GM23338 (cell line): ENCODE measurements at regions not wholly inside any gene's neighbourhood (a gene's known extent, or its start where the extent isn't known, plus 50 kb on each side); places are given as distances from the start of the nearest gene placed in this dataset.
A peak's percentile ranks its signal among the peaks of the same experiment; 100 is the strongest.
"Not testable (repeated sequence)": the region's sequence is repeated elsewhere in the genome, so short reads cannot be mapped to it uniquely, and the experiment has no call there.

Experiments used
- ATAC-seq: fragments of 200-7000 bp; cut with Tn5 transposase; 3 replicates; pipeline ENCODE4 v1.9.1; 2020
- DNase-seq: peaks from one replicate; pipeline ENCODE4 v3.0.0-alpha.2; 2015; ENCODE audit warnings: low spot score
- H2AFZ ChIP-seq: fragments of 200-600 bp; sonication (generic); 2 replicates; pipeline ENCODE4 v1.8.0; 2016; ENCODE audit warnings: antibody characterized with exemption, mild to moderate bottlenecking, moderate library complexity
- H3F3A ChIP-seq: fragments of 200-600 bp; sonication (generic); replicated peaks from 2 replicates; pipeline ENCODE4 v1.8.0; 2017; ENCODE audit warnings: antibody characterized with exemption, mixed run types, low read depth
- H3K27ac ChIP-seq: fragments of 200-600 bp; sonication (generic); 2 replicates; pipeline ENCODE4 v1.6.1; 2016; ENCODE audit warnings: low read depth
- H3K27me3 ChIP-seq: fragments of 200-600 bp; sonication (generic); 2 replicates; pipeline ENCODE4 v1.8.0; 2016; ENCODE audit warnings: mild to moderate bottlenecking, mixed run types, moderate library complexity; ENCODE audit not compliant: insufficient read depth
- H3K36me3 ChIP-seq: fragments of 200-600 bp; sonication (generic); 2 replicates; pipeline ENCODE4 v1.8.0; 2016; ENCODE audit warnings: mild to moderate bottlenecking; ENCODE audit not compliant: insufficient read depth
- H3K4me1 ChIP-seq: fragments of 200-600 bp; sonication (generic); 2 replicates; pipeline ENCODE4 v1.8.0; 2016; ENCODE audit warnings: mild to moderate bottlenecking, moderate library complexity; ENCODE audit not compliant: insufficient read depth
- H3K4me2 ChIP-seq: fragments of 200-600 bp; sonication (generic); 2 replicates; pipeline ENCODE4 v1.7.1; 2017; ENCODE audit warnings: mixed run types
- H3K4me3 ChIP-seq: fragments of 200-600 bp; sonication (generic); 2 replicates; pipeline ENCODE4 v1.6.1; 2016; ENCODE audit warnings: mixed run types
- H3K79me2 ChIP-seq: fragments of 200-600 bp; sonication (generic); replicated peaks from 2 replicates; pipeline ENCODE4 v1.8.0; 2017; ENCODE audit warnings: mild to moderate bottlenecking; ENCODE audit not compliant: insufficient read depth
- H3K9me2 ChIP-seq: fragments of 200-600 bp; sonication (generic); 2 replicates; pipeline ENCODE4 v1.8.0; 2017; ENCODE audit not compliant: insufficient read depth
- H4K20me1 ChIP-seq: fragments of 200-600 bp; sonication (generic); replicated peaks from 2 replicates; pipeline ENCODE4 v1.8.0; 2017; ENCODE audit warnings: mild to moderate bottlenecking; ENCODE audit not compliant: insufficient read depth
- H3K27ac Mint-ChIP-seq: 2 replicates; pipeline ENCODE4 v1.8.0; 2020; ENCODE audit warnings: inconsistent platforms, mild to moderate bottlenecking, moderate library complexity, mixed read lengths
- H3K27me3 Mint-ChIP-seq: 3 replicates; pipeline ENCODE4 v1.8.0; 2022; ENCODE audit warnings: low read depth, mild to moderate bottlenecking, moderate library complexity, mixed read lengths, inconsistent platforms; ENCODE audit not compliant: insufficient read depth, poor library complexity
- H3K36me3 Mint-ChIP-seq: 3 replicates; pipeline ENCODE4 v1.8.0; 2021; ENCODE audit warnings: low read depth, mild to moderate bottlenecking, inconsistent platforms, moderate library complexity, mixed read lengths
- H3K4me1 Mint-ChIP-seq: 3 replicates; pipeline ENCODE4 v1.8.0; 2020; ENCODE audit warnings: mild to moderate bottlenecking, inconsistent platforms, mixed read lengths
- H3K4me3 Mint-ChIP-seq: 3 replicates; pipeline ENCODE4 v1.8.0; 2021; ENCODE audit warnings: moderate library complexity, mild to moderate bottlenecking, inconsistent platforms, mixed read lengths
- H3K9me3 Mint-ChIP-seq: 3 replicates; pipeline ENCODE4 v1.8.0; 2020; ENCODE audit warnings: moderate library complexity, mild to moderate bottlenecking, inconsistent platforms, mixed read lengths
- CREB1 ChIP-seq: fragments of 250-450 bp; sonication (Bioruptor Pico); IDR thresholded peaks from 2 replicates; pipeline ENCODE4 v1.5.0; 2020; ENCODE audit warnings: low read depth, mild to moderate bottlenecking, moderate library complexity
- EZH2 ChIP-seq: fragments of 200-600 bp; sonication (generic); IDR thresholded peaks from one replicate; pipeline ENCODE4 v1.8.0; 2017; ENCODE audit warnings: antibody characterized with exemption, mild to moderate bottlenecking, low read depth; ENCODE audit not compliant: unreplicated experiment
- EZH2phosphoT487 ChIP-seq: fragments of 200-600 bp; sonication (generic); IDR thresholded peaks from one replicate; pipeline ENCODE4 v1.8.1; 2018; ENCODE audit warnings: antibody characterized with exemption; ENCODE audit not compliant: unreplicated experiment
- JUNB ChIP-seq: IDR thresholded peaks from one replicate; pipeline ENCODE4 v1.6.1; 2016; ENCODE audit warnings: antibody characterized with exemption; ENCODE audit not compliant: unreplicated experiment
- NANOG ChIP-seq: IDR thresholded peaks from 2 replicates; pipeline ENCODE4 v1.6.1; 2016; ENCODE audit warnings: antibody characterized with exemption, borderline replicate concordance
- POLR2AphosphoS5 ChIP-seq: IDR thresholded peaks from 2 replicates; pipeline ENCODE4 v1.6.1; 2016; ENCODE audit warnings: antibody characterized with exemption, low read depth
- STAT1 ChIP-seq: IDR thresholded peaks from one replicate; pipeline ENCODE4 v1.6.1; 2016; ENCODE audit warnings: antibody characterized with exemption; ENCODE audit not compliant: unreplicated experiment
- ZNF114 ChIP-seq: fragments of 250-450 bp; sonication (Bioruptor Pico); IDR thresholded peaks from 2 replicates; pipeline ENCODE4 v1.5.0; 2020; ENCODE audit warnings: mild to moderate bottlenecking, moderate library complexity
- ZNF331 ChIP-seq: fragments of 250-450 bp; sonication (Bioruptor Pico); IDR thresholded peaks from 2 replicates; pipeline ENCODE4 v1.5.0; 2020; ENCODE audit warnings: low read depth, mild to moderate bottlenecking, moderate library complexity
- TF ChIP-seq, protein P1 (sequence below): IDR thresholded peaks from one replicate; pipeline ENCODE4 v1.6.1; 2018; ENCODE audit warnings: antibody characterized with exemption; ENCODE audit not compliant: unreplicated experiment
- TF ChIP-seq, protein P2 (sequence below), 2 experiments: fragments of 200-600 bp in 1 of 2; sonication (generic) in 1 of 2; conservative IDR thresholded peaks; 2 replicates each; pipeline versions ENCODE4 v1.5.1 to v1.6.1; 2016 to 2017; ENCODE audit warnings: antibody characterized with exemption in 2 of 2, low read depth in 2 of 2, mild to moderate bottlenecking in 2 of 2, moderate library complexity in 1 of 2

DNA sequence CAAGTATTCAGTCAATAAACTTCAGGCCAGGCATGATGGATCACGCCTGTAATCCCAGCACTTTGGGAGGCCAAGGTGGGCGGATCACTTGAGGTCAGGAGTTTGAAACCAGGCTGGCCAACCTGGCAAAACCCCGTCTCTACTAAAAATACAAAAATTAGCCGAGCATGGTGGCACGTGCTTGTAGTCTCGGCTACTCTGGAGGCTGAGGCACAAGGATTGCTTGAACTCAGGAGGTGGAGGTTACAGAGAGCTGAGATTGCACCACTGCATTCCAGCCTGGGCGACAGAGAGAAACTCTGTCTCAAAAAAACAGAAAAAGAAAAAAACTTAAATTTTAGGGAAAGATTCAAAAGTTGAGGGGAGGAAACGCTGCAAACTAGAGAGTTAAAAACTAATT is 162.8 kb upstream of the SERTAD2 start:
- H2AFZ ChIP-seq, result peak overlapping the region; percentile 32; the same call in 1 of the 2 replicates
- H3K27ac Mint-ChIP-seq, H3K9me3 Mint-ChIP-seq, H4K20me1 ChIP-seq, H3K9me2 ChIP-seq, ATAC-seq, DNase-seq, H3K27ac ChIP-seq, H3K27me3 ChIP-seq, H3F3A ChIP-seq, H3K4me1 Mint-ChIP-seq, H3K4me1 ChIP-seq, H3K4me2 ChIP-seq, H3K4me3 Mint-ChIP-seq, H3K36me3 ChIP-seq, H3K27me3 Mint-ChIP-seq, H3K36me3 Mint-ChIP-seq, H3K4me3 ChIP-seq, H3K79me2 ChIP-seq: not testable (repeated sequence)

DNA sequence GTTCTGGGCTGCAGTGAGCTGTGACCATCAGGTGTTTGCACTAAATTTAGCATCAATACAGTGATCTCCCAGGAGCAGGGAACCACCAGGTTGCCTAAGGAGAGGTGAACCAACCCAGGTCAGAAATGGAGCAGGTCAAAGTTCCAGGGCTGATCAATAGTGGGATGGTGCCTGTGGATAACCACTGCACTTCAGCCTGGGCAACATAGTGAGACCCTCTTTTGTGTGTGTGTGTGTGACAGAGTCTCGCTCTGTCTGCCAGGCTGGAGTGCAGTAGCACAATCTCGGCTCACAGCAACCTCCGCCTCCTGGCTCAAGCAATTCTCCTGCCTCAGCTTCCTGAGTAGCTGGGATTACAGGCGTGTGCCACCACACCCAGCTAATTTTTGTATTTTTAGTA is 163.7 kb upstream of the SERTAD2 start:
- Histone ChIP-seq H3F3A (no peaks in the 10 kb centered on the region), H2AFZ (no peak overlapping the region), H3K4me1 (no peaks in the 10 kb centered on the region), H3K4me3 (no peak overlapping the region), H3K27ac (no peak overlapping the region), H4K20me1 (no peaks in the 10 kb centered on the region), H3K79me2 (no peaks in the 10 kb centered on the region), H3K36me3 (no peaks in the 10 kb centered on the region), H3K9me2 (no peaks in the 10 kb centered on the region; the same call in 1 of the 2 replicates), H3K4me2 (no peak overlapping the region), H3K27me3 (no peaks in the 10 kb centered on the region)
- H3K27me3 Mint-ChIP-seq, result peaks cover 2% of the 10 kb centered on the region
- TF ChIP-seq NANOG, result no peak
- TF ChIP-seq, protein P1, sequence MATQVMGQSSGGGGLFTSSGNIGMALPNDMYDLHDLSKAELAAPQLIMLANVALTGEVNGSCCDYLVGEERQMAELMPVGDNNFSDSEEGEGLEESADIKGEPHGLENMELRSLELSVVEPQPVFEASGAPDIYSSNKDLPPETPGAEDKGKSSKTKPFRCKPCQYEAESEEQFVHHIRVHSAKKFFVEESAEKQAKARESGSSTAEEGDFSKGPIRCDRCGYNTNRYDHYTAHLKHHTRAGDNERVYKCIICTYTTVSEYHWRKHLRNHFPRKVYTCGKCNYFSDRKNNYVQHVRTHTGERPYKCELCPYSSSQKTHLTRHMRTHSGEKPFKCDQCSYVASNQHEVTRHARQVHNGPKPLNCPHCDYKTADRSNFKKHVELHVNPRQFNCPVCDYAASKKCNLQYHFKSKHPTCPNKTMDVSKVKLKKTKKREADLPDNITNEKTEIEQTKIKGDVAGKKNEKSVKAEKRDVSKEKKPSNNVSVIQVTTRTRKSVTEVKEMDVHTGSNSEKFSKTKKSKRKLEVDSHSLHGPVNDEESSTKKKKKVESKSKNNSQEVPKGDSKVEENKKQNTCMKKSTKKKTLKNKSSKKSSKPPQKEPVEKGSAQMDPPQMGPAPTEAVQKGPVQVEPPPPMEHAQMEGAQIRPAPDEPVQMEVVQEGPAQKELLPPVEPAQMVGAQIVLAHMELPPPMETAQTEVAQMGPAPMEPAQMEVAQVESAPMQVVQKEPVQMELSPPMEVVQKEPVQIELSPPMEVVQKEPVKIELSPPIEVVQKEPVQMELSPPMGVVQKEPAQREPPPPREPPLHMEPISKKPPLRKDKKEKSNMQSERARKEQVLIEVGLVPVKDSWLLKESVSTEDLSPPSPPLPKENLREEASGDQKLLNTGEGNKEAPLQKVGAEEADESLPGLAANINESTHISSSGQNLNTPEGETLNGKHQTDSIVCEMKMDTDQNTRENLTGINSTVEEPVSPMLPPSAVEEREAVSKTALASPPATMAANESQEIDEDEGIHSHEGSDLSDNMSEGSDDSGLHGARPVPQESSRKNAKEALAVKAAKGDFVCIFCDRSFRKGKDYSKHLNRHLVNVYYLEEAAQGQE, result no peak
- no peak overlapping the region for H3K4me3 Mint-ChIP-seq
- H3K9me3 Mint-ChIP-seq, result no peaks in the 10 kb centered on the region
- DNase-seq, result no peak
- H3K27ac Mint-ChIP-seq, result no peak overlapping the region
- ATAC-seq, result no peak
- H3K36me3 Mint-ChIP-seq, result no peaks in the 10 kb centered on the region
- no peaks in the 10 kb centered on the region; the same call in 2 of the 3 replicates for H3K4me1 Mint-ChIP-seq

DNA sequence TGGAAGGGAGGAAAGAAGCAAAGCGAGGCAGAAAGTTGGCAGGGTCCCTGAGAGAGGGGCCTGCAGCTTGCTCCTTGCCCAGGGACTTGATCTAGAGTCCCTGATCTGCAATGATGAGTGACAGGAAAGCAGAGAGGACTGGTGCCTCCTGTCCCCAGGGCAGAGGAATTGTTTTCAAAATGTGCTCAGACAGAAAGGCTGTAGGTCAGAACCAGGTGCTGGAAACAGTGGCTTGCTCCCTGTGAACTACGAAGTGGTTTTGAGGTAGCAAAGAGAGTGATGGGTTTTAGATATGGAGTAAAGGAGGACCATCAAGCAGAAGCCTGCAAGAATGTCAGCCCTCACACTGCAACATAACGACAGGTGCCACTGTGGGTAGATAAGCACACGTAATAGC is 164.9 kb upstream of the SERTAD2 start:
- Histone ChIP-seq H3K4me2 (no peak overlapping the region), H3K27ac (no peak overlapping the region), H3K27me3 (no peaks in the 10 kb centered on the region), H4K20me1 (no peaks in the 10 kb centered on the region), H3K4me3 (no peak overlapping the region), H3F3A (no peaks in the 10 kb centered on the region), H3K36me3 (no peaks in the 10 kb centered on the region), H2AFZ (no peak overlapping the region), H3K79me2 (no peaks in the 10 kb centered on the region), H3K9me2 (no peaks in the 10 kb centered on the region; the same call in 1 of the 2 replicates), H3K4me1 (no peaks in the 10 kb centered on the region)
- Mint-ChIP-seq H3K27ac (no peak overlapping the region), H3K4me3 (no peak overlapping the region), H3K4me1 (peaks cover 5% of the 10 kb centered on the region), H3K27me3 (peaks cover 4% of the 10 kb centered on the region), H3K36me3 (no peaks in the 10 kb centered on the region), H3K9me3 (no peaks in the 10 kb centered on the region)
- no peak for DNase-seq
- no peak for ATAC-seq
- TF ChIP-seq, protein P1, result no peak
- TF ChIP-seq STAT1, result no peak
- TF ChIP-seq EZH2, result no peak
- TF ChIP-seq JUNB, result no peak
- TF ChIP-seq ZNF331 (CRISPR knock-in tag), result no peak
- no peak for TF ChIP-seq CREB1 (CRISPR knock-in tag)
- no peak for TF ChIP-seq NANOG
- no peak for TF ChIP-seq EZH2phosphoT487
- TF ChIP-seq, protein P2, sequence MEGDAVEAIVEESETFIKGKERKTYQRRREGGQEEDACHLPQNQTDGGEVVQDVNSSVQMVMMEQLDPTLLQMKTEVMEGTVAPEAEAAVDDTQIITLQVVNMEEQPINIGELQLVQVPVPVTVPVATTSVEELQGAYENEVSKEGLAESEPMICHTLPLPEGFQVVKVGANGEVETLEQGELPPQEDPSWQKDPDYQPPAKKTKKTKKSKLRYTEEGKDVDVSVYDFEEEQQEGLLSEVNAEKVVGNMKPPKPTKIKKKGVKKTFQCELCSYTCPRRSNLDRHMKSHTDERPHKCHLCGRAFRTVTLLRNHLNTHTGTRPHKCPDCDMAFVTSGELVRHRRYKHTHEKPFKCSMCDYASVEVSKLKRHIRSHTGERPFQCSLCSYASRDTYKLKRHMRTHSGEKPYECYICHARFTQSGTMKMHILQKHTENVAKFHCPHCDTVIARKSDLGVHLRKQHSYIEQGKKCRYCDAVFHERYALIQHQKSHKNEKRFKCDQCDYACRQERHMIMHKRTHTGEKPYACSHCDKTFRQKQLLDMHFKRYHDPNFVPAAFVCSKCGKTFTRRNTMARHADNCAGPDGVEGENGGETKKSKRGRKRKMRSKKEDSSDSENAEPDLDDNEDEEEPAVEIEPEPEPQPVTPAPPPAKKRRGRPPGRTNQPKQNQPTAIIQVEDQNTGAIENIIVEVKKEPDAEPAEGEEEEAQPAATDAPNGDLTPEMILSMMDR (conservative IDR thresholded peaks at IDR 0.05; ENCODE audit: low read depth in 2 of 2), result no peak
- TF ChIP-seq ZNF114 (CRISPR knock-in tag), result no peak
- no peak for TF ChIP-seq POLR2AphosphoS5
